Fibroblast of villous mesenchyme (primary cell): ENCODE measurements at regions not wholly inside any gene's neighbourhood (a gene's known extent, or its start where the extent isn't known, plus 50 kb on each side); places are given as distances from the start of the nearest gene placed in this dataset.

Source experiments
- DNase-seq: peaks from one replicate; pipeline ENCODE4 v3.0.0-alpha.2; 2010; ENCODE audit warnings: low read depth
- H3K4me3 ChIP-seq: 2 replicates; pipeline ENCODE4 v1.5.1; 2011; ENCODE audit warnings: low read depth, mild to moderate bottlenecking, low read length
- TF ChIP-seq, protein P1 (sequence below): IDR thresholded peaks from 2 replicates; pipeline ENCODE4 v1.5.1; 2012; ENCODE audit warnings: low read depth, mild to moderate bottlenecking, low read length; ENCODE audit not compliant: insufficient read depth

DNA sequence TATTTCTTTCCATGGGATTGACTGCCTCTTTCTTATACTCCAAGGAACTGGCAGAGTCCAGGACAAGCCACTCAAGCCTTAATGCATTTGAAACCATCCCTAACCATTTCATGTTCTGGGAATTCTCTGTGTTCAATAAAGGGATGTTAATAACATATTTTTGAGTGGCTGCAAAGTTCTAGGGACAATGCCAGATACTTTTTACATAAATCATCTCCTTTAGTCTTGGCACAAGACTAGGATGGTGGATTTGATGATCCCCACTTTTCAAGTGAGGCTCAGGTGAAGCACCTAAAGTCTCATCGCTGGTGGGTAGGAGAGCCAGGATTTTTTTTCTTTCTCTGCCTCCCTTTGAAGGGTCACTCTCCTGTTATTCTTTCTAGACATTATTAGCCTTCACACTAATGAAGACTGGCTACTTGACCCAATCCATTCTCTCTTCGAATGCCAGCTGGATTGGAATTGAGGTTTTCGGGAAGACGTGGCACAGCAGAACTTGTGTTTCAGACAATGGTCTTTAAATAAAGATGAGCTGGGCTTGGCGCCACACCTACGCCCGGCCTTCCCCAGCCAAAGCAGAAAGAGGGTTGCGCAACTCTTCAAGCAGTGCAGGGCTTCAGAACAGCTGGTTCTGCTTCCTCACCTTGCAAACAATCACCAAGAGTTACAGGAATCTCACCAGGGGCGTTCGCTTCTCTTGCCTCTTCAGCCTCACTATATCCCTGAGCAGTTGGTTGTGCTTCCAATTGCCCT, 73.8 kb upstream of the BMPER start:
- no peak for DNase-seq
- TF ChIP-seq, protein P1, sequence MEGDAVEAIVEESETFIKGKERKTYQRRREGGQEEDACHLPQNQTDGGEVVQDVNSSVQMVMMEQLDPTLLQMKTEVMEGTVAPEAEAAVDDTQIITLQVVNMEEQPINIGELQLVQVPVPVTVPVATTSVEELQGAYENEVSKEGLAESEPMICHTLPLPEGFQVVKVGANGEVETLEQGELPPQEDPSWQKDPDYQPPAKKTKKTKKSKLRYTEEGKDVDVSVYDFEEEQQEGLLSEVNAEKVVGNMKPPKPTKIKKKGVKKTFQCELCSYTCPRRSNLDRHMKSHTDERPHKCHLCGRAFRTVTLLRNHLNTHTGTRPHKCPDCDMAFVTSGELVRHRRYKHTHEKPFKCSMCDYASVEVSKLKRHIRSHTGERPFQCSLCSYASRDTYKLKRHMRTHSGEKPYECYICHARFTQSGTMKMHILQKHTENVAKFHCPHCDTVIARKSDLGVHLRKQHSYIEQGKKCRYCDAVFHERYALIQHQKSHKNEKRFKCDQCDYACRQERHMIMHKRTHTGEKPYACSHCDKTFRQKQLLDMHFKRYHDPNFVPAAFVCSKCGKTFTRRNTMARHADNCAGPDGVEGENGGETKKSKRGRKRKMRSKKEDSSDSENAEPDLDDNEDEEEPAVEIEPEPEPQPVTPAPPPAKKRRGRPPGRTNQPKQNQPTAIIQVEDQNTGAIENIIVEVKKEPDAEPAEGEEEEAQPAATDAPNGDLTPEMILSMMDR = no peak
- H3K4me3 ChIP-seq = no peak overlapping the region

DNA sequence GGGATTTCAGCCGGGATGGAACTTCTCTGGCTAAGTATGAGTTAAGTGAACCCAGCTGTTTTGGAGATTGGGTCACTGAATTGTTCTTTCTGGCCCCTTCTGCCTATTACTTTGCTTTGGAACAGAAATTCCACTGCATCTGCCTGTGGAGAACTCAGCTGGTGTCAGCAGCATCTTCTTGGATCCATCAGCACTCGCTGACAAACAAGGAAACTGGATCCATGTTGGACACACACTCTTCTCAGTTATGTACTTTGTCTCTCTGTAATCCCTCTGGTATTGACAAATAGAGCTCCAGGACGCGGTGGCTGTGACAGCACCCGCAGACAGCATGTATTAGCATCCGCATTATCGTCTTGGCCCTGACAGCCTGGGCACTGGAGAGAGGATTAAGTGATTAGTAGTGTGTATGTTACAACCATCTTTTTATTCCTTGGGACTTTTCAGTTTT, 73.0 kb upstream of the BMPER start:
- H3K4me3 ChIP-seq = no peak overlapping the region
- TF ChIP-seq, protein P1 = no peak
- peak; percentile 60 for DNase-seq

DNA sequence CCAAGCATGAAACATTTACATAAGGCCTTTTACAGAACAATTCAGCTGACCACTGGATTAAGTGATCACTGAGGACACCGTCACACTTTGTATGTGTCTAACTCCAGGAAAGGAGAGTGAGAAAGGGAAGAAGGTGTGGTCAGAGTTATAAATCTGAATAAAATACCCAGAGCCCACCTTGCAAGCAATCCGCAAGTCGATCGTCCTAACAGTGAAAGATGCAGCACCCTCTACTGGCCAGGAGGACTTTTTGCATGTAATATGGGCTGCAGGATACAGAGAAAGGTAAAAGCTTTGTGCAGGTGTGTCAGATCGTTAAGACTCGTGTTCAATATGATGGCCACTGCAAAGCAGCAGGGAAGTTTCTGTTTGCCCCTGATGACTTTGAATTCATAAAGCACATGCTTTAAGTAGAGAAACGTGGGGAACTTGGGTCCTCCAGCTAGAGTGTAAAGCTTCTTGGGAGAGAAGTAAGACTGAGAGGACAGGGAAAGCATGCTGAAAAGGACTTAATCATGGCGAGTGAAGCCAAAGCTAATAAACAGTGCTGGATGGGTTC, 68.5 kb upstream of the BMPER start:
- TF ChIP-seq, protein P1 = peak; percentile 37
- H3K4me3 ChIP-seq = no peak overlapping the region
- DNase-seq = no peak

DNA sequence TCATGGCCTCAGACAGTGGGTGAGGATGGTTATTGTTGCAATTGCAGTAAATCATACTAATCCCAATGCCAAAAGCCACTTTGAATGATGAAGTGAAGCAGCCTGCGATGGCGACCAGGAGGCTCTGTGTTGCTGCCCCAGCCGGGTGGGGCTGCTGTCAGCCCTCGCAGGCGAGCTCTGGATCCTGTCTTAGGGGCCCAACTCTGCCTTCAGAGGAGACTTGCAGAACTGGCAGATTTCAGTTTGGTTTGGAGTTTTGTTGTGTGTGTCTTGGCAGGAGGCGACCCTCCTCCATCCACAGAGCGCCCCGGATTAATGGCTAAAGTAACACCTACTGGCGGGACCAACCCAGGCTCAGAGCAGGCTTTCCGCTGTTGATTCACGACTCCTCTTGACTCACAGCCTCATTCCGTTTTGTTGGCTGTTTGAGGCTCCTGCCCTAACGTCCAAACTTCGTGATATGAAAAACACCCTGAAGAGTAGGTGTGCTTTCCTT, 67.9 kb upstream of the BMPER start:
- DNase-seq = peak; percentile 20
- TF ChIP-seq, protein P1 = no peak
- H3K4me3 ChIP-seq = no peak overlapping the region

DNA sequence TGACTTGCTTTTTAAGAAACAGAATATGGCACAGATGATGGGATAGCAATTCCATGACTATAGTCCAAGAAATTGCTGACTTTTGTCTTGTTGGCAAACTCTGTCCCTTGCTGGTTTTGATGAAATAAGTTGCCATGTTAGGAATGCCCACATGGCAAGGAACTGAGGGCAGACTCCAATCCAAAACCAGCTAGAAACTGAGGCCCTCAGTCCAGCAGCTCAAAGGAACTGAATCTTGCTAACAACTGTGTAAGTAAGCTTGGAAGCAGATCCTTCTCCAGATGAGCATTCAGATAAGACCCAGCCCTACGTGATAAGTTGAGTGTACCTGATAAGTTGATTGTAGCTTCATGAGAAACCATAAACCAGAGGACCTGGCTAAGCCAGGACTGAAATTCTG, 64.3 kb upstream of the BMPER start:
- TF ChIP-seq, protein P1 = no peak
- H3K4me3 ChIP-seq = no peak overlapping the region
- DNase-seq = no peak

DNA sequence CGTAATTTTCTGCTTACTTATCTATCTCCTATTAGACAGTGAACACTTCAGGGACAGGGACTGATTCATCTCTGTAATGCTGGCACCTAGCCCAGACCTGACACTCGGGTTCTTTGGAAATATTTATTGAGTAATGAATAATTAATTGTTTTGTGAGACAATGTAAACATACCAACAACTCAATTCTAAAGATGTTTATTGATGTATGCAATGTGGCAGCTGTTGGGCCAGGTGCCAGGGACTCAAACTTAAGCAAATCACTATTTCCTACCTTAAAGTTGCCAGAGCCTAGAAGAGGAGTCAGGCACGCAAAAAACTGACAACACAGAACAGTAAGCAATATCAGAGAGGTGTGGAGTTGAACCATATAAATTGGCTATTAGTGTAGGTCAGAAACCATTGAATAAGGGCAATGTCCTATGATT, 63.6 kb upstream of the BMPER start:
- TF ChIP-seq, protein P1 = no peak
- H3K4me3 ChIP-seq = no peak overlapping the region
- peak; percentile 53 for DNase-seq
